ENCODE measurements at regions not wholly inside any gene's neighbourhood (a gene's known extent, or its start where the extent isn't known, plus 50 kb on each side); places are given as distances from the start of the nearest gene placed in this dataset.
"Not testable (repeated sequence)": the region's sequence is repeated elsewhere in the genome, so short reads cannot be mapped to it uniquely, and the experiment has no call there.

- DNase-seq (ENCODE audit: low spot score), result not testable (repeated sequence)
Measured at GRCh38 chr17:45554479-45554878, 64.0 kb upstream of the PLEKHM1 start.

GRCh38 chr17:45558821-45559220 lies 68.3 kb upstream of the PLEKHM1 start:
- not testable (repeated sequence) for DNase-seq (ENCODE audit: low spot score)

- not testable (repeated sequence) for DNase-seq (ENCODE audit: low spot score)
Measured at GRCh38 chr17:45562868-45563267, 72.3 kb upstream of the PLEKHM1 start.

GRCh38 chr17:45563283-45563682 lies 72.8 kb upstream of the PLEKHM1 start:
- DNase-seq (ENCODE audit: low spot score), result not testable (repeated sequence)

GRCh38 chr17:45568275-45568674 lies 77.8 kb upstream of the PLEKHM1 start:
- DNase-seq (ENCODE audit: low spot score), result not testable (repeated sequence)

GRCh38 chr17:45573326-45573725 lies 82.8 kb upstream of the PLEKHM1 start:
- DNase-seq (ENCODE audit: low spot score), result not testable (repeated sequence)

- DNase-seq (ENCODE audit: low spot score), result no peak
Measured at GRCh38 chr17:45573924-45574770, 83.6 kb upstream of the PLEKHM1 start.

- DNase-seq (ENCODE audit: low spot score), result no peak
Measured at GRCh38 chr17:45575126-45575885, 84.8 kb upstream of the PLEKHM1 start.

GRCh38 chr17:45576527-45577307 lies 86.2 kb upstream of the PLEKHM1 start:
- not testable (repeated sequence) for DNase-seq (ENCODE audit: low spot score)

- DNase-seq (ENCODE audit: low spot score), result no peak
Measured at GRCh38 chr17:45577571-45578279, 87.2 kb upstream of the PLEKHM1 start.

GRCh38 chr17:45578516-45579455 lies 88.3 kb upstream of the PLEKHM1 start:
- DNase-seq (ENCODE audit: low spot score), result peak; percentile 3

- peak; percentile 24 for DNase-seq (ENCODE audit: low spot score)
Measured at GRCh38 chr17:45579529-45580495, 89.3 kb upstream of the PLEKHM1 start.

- peak; percentile 4 for DNase-seq (ENCODE audit: low spot score)
Measured at GRCh38 chr17:45580924-45581323, 90.4 kb upstream of the PLEKHM1 start.

- no peak for DNase-seq (ENCODE audit: low spot score)
Measured at GRCh38 chr17:45581860-45582259, 91.3 kb upstream of the PLEKHM1 start.

GRCh38 chr17:45584092-45585036 lies 93.8 kb upstream of the PLEKHM1 start:
- DNase-seq (ENCODE audit: low spot score), result peak; percentile 81

GRCh38 chr17:45585037-45585733 lies 94.7 kb upstream of the PLEKHM1 start:
- peak; percentile 82 for DNase-seq (ENCODE audit: low spot score)

All from iPS-NIHi11 (cell line).